ENCODE measurements at regions not wholly inside any gene's neighbourhood (a gene's known extent, or its start where the extent isn't known, plus 50 kb on each side); places are given as distances from the start of the nearest gene placed in this dataset.

DNA sequence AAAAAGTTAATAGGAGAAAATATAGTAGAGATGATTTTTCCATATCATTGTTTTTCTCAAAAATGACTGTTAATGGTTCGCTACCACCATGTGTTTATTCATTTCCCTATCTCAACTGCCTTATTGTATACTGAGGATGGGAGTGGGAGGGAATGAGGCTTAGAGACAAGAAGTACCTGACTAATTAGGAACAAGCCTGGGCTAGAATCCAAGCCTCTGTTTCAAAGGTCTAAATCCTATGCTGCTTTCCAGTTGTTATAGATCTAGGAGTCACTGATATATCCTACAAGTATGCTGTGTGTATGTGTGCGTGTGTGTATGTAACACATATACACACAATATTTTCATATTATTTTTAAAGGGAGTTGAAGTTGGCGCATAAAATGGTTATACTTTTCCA, 465.9 kb downstream of the EPHA4 start:
- no peak for DNase-seq (ENCODE audit: low read depth)

DNA sequence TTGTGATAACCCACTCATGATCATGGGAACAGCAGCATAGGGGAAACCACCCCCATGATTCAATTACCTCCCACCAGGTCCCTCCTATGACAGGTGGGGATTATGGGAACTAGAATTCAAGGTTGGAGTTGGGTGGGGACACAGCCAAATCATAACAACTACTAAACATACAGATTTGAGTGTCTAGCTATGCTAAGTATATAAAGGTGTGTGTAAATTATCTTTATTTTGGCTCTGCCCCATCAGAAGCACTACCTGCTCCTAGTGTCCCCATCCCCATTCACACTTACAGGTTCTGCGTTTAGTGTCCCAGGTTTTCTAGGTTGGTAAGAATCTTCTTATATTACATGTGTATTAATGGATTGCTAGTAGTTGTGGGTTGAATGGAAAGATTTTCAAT, 464.7 kb downstream of the EPHA4 start:
- no peak for DNase-seq (ENCODE audit: low read depth)

DNA sequence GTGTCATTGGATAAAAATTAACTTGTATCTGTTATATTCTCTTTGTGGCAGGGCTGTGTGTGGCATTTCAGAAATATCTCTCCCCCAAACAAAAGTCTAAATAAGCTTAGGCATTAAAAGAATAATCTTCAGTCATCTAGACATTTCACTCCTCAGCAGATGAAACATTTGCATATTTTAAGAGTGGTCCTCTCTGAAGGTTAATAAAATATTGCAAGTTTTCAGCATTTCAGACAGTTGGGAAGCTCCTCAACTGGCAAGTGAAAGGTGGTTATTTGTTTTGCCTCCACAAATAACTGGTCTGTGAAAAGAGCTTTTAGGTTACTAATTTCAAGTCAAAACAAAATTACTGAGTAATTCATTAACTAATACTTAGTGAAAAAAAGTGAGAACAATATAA, 462.6 kb downstream of the EPHA4 start:
- DNase-seq (ENCODE audit: low read depth) = no peak

DNA sequence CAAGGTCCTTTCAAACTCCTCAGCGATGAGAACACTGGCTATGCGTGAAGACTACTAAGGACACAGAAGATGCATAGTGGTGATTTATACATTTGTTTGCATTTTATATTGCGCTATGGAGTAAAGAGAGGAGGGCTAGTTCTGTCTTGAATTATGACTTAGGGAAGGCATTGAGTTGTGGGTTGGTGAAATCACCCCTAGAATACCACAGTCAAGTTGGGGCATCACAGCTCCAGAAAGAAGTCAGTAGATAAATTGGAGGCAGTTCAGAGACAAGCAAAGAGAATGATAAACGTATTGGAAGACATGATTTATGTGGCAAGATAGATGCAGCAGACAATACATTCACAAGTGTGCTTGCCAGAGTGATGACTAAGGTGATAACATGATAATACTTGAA, 460.4 kb downstream of the EPHA4 start:
- no peak for DNase-seq (ENCODE audit: low read depth)

DNA sequence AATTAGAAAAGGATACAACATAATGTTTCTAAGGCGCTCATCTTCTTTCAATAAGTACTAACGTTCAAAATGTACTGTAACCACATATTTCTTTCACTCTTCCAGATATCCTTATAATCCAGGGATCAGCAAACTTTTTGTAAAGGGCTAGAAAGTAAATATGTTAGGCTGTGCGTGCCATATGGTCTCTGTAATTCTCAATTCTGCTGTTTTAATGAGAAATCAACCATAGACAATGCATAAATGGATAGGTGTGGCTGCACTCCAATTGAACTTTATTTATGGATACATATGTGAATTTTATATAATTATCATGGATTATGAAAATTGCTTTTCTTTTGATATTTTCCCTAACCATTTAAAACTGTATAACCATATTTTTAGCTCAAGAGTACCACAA, 459.4 kb downstream of the EPHA4 start:
- no peak for DNase-seq (ENCODE audit: low read depth)

DNA sequence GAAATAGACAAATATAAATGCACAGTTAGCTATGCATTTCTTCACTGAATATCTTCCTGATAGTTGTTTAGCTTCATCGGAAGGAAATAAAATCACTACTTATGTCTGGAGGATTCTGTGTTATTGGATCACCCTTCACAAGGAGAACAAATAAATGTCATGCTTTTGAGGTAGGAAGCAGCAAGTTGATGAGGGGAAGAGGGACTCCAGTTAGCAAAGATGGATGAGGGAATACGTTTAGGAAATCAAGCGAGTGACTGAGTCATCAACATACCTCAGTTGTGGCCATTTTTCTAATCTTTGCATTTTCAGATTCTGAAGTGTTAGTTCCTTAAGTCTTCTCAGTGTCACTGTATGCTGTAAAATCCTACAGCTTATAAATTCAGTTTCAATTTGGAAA, 456.2 kb downstream of the EPHA4 start:
- DNase-seq (ENCODE audit: low read depth) = no peak

DNA sequence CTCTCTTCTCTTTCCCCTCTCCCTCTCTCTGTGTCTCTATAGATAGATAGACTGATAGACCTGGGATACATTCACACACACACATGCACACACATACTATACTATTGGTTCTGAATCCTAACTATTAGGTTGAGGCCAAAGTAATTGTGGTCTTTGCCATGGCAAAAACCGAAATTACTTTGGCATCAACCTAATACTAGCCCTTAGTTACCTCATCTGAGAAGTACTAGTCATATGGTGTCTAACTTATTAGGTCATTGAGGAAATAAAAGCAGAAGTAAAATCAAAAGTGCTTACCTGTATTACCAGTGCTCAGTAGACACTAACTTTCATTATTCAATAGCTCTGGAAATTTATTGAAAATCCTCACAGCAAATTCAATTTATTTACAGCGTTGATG, 451.5 kb downstream of the EPHA4 start:
- no peak for DNase-seq (ENCODE audit: low read depth)

DNA sequence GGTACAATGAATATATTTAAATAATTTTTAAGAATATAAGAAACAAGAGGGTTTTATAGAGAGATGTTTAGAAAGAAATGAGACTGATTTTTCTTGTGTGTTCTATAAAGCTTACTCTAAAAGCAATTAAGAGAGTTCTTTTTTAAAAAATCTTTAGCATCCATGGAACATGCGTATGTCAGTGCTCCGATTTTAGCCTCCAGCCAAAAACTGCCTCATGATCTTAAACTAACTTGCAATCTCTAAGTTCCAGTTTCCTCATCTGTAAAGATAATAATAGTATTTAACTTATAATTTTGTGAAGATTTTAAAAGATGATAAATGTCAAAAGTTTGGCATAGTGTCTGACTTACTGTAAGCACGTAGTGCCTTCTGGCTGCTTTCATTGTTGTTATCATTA, 448.7 kb downstream of the EPHA4 start:
- DNase-seq (ENCODE audit: low read depth) = no peak

DNA sequence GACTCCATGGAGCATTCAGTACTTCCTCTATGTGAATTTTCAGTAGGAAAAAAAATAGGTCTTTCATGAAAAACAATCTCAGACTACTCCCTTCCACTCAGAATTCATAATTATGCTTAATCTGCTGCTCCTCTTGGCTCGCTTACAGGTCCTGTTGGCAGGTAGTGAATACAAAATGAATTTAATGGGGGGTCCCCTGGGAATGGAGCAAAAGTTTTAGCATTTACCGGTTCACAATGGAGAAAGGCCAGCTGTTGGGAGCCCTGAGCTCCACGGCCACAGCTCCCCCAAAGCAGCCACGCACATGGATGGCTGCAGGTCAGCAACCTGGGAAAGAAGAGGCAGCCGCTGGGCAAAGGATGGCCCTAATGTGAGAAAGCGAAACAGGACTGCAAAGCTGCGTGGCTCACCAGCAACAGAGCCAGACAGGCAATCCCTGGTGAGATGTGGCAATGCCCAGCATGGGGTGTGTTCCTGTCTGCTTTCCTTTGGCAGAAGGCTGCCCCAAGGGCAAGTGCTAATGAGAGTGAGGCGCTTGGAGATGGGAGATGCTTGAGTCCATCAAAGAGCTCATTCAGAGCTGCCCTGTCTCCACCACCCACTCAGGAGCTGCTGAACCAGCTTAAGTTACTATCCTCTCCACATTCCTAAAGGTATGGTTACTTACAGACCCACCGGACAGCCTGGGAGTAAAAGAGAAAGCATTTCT, 447.4 kb downstream of the EPHA4 start:
- no peak for DNase-seq (ENCODE audit: low read depth)

DNA sequence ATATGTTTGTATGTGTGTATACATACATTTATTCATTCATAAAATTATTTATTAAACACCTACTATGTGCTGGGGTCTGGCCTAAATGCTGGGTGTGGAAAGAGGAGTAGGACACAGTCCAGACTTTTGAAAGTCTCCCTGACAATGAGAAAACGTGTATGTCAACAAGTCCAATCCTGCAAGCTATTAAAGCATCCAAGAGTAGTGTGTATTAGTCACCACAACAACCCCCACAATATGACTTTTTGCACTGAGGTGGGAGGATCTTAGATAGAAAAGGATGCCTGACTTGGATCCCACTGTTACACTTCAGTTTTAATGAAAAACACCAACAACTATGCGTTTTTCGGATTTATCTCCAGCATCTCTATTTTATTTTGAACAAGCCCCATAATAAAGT, 446.4 kb downstream of the EPHA4 start:
- DNase-seq (ENCODE audit: low read depth) = no peak

DNA sequence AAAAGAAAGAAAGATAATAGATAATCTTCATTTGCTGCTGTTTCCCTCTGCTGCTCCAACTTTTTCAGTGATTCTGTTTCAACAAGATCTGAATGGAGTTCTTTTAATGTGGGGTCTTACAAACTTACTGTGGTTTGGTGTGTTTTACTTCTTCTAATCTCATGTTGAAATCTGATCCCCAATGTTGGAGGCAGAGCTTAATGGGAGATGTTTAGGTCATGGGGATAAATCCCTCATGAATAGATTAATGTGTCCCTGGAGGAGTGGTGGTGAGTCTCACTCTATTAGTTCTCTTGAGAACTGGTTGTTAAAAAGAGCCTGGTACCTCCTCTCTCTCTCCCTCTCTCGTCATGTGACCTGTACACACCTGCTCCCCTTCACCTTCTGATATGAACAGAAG, 442.4 kb downstream of the EPHA4 start:
- DNase-seq (ENCODE audit: low read depth) = no peak

DNA sequence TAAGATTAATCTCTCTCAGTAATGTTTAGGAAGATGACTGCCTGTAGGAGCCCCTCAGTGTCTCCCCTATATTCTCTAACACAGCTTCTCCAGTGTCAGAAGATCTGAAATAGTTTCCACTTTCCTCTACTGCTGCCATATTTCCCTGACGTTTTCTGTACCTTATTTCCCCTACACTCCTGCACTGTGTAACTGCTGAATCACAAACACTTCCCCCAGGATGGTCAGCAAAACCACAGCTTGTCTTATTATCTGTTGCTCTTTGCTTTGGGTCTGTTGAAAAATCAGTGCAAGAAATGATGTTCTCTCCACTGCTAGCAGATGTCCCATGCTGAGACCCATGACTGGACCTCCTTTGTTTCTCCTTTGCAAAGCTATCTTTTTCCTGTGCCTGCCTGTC, 441.7 kb downstream of the EPHA4 start:
- DNase-seq (ENCODE audit: low read depth) = no peak

DNA sequence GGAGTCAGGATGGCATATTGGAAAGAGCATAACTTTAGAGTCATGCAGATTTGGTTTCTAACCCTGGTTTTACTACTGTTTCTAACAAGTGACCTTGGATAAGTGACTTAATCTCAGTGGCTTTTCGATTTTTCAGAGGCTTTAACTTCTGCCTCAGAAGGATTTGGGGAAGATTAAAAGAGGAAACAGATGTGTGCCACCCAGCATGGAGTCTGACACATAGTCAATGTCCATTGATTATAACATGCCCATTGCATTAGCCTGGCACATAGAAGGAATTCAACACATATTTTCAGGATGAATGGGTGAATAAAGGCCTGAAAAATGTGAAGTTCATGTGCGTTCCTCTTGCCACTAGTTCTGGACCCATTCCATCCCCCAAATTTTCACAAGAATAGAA, 438.2 kb downstream of the EPHA4 start:
- no peak for DNase-seq (ENCODE audit: low read depth)

DNA sequence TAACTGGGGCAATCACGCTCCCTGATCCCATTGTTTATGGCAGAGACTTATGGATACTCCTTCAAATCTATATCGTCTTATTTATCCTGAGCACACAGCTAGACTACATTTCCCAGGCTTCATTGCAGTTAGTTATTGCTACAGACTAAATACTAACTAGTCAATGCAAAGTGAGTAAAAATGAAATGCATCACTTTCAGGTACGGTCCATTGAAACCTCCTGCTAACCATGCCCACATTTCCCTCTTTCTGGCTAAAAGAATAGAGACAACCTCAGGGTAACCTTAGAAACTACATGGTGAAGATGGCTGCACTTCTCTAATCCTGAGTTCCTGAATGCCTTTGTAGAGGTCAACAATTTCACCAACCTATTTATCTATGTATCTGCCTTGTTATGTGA, 437.4 kb downstream of the EPHA4 start:
- no peak for DNase-seq (ENCODE audit: low read depth)

DNA sequence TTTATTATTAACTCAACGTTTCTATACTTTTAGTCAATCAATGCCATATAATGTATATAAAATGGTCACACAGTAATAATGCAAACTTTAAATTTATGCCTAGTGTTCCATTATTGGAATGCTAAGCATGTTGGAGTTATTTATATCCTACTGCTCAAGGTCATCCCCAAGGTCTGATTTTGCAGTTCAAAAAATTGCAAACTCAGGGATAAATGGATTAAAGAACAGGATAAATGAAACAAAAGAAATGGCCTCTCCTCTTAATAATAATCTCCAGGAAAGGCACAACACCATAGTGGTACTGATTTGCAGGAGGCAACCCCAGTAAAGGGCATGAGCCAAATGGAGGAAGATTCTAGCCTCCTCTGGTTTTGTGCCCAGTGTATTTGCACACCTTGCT, 436.4 kb downstream of the EPHA4 start:
- no peak for DNase-seq (ENCODE audit: low read depth)

DNA sequence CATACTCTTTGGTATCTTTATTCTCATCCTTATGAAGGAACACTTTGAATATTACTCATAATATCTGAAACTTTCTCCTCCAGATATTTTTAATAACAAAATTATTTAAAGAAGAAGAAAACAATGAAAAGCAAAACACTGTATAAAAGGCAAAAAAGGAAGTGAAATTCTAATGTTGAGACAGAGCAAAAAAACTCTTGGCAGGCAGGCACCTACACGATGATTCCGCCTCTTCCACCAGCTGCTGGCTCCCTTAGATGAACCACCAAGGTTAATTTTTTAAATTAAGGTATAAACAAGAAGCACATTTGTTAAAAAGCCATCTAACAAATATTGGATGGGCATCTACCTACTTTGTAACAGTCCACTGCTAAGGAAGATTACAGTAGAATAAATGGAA, 434.7 kb downstream of the EPHA4 start:
- no peak for DNase-seq (ENCODE audit: low read depth)

DNA sequence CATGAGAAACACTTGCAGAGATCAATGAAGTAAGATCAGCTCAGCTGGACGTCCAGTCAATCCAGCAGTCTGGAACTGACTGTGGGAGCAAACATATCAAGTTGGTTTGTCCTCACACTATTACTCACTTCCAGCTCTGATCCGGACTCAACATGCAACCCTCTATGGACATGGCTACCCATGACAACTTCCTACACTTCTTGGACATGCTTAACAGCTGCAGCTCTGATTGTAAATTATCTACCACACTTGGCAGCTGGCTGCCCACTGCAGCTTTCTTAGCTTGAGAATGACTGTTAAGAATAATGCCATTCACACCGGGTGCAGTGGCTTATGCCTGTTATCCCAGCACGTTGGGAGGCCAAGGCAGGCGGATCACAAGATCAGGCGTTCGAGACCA, 429.8 kb downstream of the EPHA4 start:
- DNase-seq (ENCODE audit: low read depth) = no peak

DNA sequence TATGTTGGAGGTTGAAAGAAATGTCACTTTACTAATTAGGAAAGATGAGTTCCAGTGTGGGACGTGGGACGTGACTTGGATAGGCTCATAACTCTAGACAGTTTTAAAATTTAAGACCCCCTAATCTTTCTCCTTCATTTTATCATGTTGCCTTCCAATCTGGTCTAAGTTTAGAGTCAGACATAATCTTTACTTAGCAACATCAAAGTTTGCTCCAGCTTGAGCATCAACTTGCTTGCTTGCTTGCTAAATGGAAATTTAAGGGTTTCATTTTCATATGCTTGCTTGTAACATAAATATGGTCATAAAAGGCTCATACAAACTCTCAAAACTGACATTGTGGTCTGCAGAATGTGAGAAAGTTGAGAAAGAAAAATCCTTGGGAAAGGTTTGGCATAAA, 428.9 kb downstream of the EPHA4 start:
- DNase-seq (ENCODE audit: low read depth) = no peak

DNA sequence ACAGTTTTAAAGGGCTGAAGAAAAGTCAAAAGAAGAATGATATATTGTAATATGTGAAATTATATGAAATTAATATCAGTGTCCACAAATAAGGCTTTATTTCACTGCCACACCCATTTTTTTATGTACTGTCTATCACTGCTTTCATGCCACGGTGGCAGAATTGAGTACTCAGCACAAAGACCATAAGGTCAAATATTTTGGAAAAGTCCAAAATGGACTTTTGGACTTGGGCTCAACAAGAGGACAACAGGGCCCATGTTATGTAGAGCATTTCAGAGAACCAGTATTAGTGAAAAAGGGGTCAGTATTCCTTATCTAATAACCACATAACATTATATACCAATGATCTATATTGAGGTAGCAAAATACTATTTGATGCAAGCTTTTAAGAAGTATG, 427.2 kb downstream of the EPHA4 start:
- DNase-seq (ENCODE audit: low read depth) = no peak

DNA sequence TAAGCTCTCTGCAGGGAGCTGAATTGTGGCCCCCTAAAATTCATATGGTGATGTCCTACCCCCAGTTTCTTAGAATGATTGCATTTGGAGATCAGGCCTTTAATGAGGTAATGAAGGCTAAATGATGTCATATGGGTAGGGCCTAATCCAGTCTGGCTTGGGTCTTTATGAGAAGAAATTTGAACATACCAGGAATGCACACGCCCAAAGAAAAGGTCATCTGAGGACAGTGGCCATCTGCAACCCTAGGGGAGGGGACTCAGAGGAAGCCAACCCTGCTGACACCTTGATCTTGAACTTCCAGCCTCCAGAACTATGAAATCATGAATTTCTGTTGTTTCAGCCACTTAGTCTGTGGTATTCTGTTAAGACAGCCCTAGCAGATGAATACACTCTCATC, 426.7 kb downstream of the EPHA4 start:
- DNase-seq (ENCODE audit: low read depth) = no peak

DNA sequence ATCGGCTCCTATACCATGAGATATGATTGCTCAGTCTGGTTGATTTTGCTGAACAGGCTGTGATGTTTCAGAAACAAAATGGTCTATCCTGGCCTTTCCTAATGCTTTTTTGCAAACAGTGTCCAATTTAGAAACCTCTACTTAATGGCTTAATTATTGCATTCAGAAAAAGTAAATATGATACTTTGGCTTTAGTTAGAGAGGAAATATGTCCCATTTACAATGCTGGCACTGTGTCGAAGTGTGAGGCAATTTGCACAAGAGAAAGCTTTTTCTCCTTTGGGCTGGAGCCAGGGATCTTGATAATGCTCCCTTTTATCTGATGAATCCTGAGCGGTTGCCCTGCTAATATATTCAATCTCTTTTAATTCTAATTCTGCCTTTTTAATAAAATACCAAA, 418.9 kb downstream of the EPHA4 start:
- DNase-seq (ENCODE audit: low read depth) = no peak

DNA sequence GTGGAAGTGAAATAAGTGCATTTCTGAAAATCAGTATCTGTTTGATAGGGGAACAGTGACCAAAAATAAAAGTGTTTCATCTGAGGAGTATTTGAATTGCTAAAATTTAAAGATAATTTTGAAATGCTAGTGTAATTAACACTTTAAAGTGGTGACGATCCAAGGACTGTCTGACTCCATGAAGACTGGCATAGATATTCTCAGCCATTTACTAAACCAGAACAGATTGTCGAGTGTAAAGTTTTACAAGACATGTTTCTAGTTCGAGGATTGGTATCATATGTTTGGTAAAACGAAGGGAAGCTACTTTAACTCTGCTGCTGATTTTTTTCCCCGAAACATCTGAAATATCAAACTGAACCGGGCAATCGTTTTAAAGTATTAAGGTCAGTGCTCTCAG, 417.9 kb downstream of the EPHA4 start:
- no peak for DNase-seq (ENCODE audit: low read depth)

DNA sequence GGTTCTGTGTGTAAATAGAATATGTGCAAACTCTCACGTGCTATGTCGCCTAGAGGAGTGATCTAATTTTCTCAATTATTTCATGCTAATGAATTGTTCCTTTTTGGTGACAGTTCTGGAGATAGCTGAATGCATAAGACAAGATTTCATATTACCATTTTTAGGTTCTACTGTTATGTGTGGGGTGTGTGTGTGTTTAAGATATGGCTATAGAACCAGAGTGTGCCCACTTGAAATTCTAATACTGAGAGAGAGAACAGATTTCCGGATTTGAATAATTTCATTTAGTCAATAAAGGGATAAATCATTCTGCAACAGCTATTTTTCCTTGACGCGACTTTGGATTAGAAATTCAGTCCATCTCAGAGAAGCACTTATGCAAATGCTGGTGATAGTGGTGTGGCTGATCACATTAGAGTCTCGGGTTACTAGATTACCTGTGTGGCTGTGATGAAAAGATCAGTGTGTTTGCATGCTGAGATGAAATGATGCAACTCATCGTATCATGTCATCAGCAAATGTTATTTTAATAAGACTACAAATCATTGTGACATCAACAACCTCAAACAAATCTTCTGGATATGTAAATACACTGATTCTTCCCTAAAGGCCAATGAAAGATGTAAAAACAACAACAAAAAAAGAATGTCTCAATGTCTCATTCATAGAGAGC, 415.9 kb downstream of the EPHA4 start:
- no peak for DNase-seq (ENCODE audit: low read depth)

DNA sequence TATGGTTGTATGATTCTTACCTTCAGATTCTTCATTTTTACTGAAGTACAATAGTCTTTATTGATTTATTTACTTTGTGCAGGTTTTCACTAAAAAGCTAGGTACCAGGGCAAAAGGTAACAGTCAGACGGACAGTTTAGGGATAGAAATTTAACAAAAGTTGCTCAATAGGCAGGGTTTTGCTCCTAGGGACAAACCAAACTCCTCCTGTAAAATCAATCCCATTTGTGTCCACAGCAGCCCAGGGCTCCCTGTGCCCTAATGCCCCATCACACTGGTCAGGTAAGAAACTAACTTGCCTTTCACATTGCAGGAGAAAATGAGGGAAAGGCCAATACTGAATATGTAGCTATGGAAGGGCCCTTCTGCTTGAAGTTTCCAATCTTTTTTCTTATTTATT, 410.9 kb downstream of the EPHA4 start:
- no peak for DNase-seq (ENCODE audit: low read depth)

Measured in stimulated activated CD8-positive, alpha-beta memory T cell treated with anti-CD3 and anti-CD28 coated beads, Interleukin-12 subunit alpha, Interleukin-12 subunit beta, amount 100 ng/mL, for 4 hours (primary cell).